HepG2 (cell line): ENCODE measurements at regions not wholly inside any gene's neighbourhood (a gene's known extent, or its start where the extent isn't known, plus 50 kb on each side); places are given as distances from the start of the nearest gene placed in this dataset.

Experiments
- BCL6 ChIP-seq: IDR thresholded peaks from 2 replicates; pipeline ENCODE4 v1.6.1; 2016; ENCODE audit warnings: missing genetic modification reagents, missing compliant biosample characterization
- CBFB ChIP-seq: sonication (generic); formaldehyde crosslinking; IDR thresholded peaks from 2 replicates; pipeline ENCODE4 v1.4.0; 2020; ENCODE audit warnings: missing genetic modification reagents
- ELF1 ChIP-seq: sonication (generic); formaldehyde crosslinking; IDR thresholded peaks from 2 replicates; pipeline ENCODE4 v1.4.0; 2020; ENCODE audit warnings: missing genetic modification reagents
- FOXC1 ChIP-seq: sonication (generic); formaldehyde crosslinking; IDR thresholded peaks from 2 replicates; pipeline ENCODE4 v1.8.0; 2022; ENCODE audit warnings: mild to moderate bottlenecking, missing genetic modification reagents, borderline replicate concordance
- FOXJ3 ChIP-seq: sonication (generic); formaldehyde crosslinking; IDR thresholded peaks from 2 replicates; pipeline ENCODE4 v1.4.0; 2020; ENCODE audit warnings: missing genetic modification reagents, mild to moderate bottlenecking, borderline replicate concordance
- HOXD1 ChIP-seq: sonication (generic); formaldehyde crosslinking; IDR thresholded peaks from 2 replicates; pipeline ENCODE4 v1.5.0; 2020; ENCODE audit warnings: missing genetic modification reagents
- RBM22 ChIP-seq: fragments of 200-400 bp; formaldehyde crosslinking; optimal IDR thresholded peaks from 2 replicates; pipeline ENCODE3; 2017; ENCODE audit warnings: mild to moderate bottlenecking, low read length, moderate library complexity
- SOX6 ChIP-seq, 2 experiments: fragments of 450-650 bp in 1 of 2; sonication (generic) in 1 of 2; formaldehyde crosslinking in 1 of 2; IDR thresholded peaks; 2 replicates each; pipeline versions ENCODE4 v1.4.0 to v1.6.1; 2017 to 2020; ENCODE audit warnings: antibody characterized with exemption in 1 of 2, mild to moderate bottlenecking in 1 of 2, missing genetic modification reagents in 1 of 2
- ZBTB7B ChIP-seq: sonication (generic); formaldehyde crosslinking; IDR thresholded peaks from 2 replicates; pipeline ENCODE4 v1.4.0; 2020; ENCODE audit warnings: missing genetic modification reagents
- ZNF121 ChIP-seq: sonication (generic); formaldehyde crosslinking; IDR thresholded peaks from 2 replicates; pipeline ENCODE4 v1.5.0; 2020; ENCODE audit warnings: mild to moderate bottlenecking, missing genetic modification reagents
- ZNF335 ChIP-seq: sonication (generic); formaldehyde crosslinking; IDR thresholded peaks from 2 replicates; pipeline ENCODE4 v1.4.0; 2020; ENCODE audit warnings: missing genetic modification reagents
- TF ChIP-seq, protein P1 (sequence below): sonication (generic); formaldehyde crosslinking; IDR thresholded peaks from 2 replicates; pipeline ENCODE4 v1.4.0; 2020; ENCODE audit warnings: missing genetic modification reagents, borderline replicate concordance
- TF ChIP-seq, protein P2 (sequence below): sonication (generic); formaldehyde crosslinking; conservative IDR thresholded peaks from 2 replicates; pipeline ENCODE4 v1.8.0; 2022; ENCODE audit warnings: mild to moderate bottlenecking, moderate library complexity, missing genetic modification reagents
- TF ChIP-seq, protein P3 (sequence below): sonication (generic); formaldehyde crosslinking; IDR thresholded peaks from 2 replicates; pipeline ENCODE4 v1.4.0; 2020; ENCODE audit warnings: mild to moderate bottlenecking, missing genetic modification reagents
- TF ChIP-seq, protein P4 (sequence below): sonication (generic); formaldehyde crosslinking; IDR thresholded peaks from 2 replicates; pipeline ENCODE4 v1.9.0; 2021; ENCODE audit warnings: mild to moderate bottlenecking, missing genetic modification reagents
- TF ChIP-seq, protein P5 (sequence below): sonication (generic); formaldehyde crosslinking; IDR thresholded peaks from 2 replicates; pipeline ENCODE4 v1.5.0; 2020; ENCODE audit warnings: missing genetic modification reagents, mild to moderate bottlenecking, borderline replicate concordance

DNA sequence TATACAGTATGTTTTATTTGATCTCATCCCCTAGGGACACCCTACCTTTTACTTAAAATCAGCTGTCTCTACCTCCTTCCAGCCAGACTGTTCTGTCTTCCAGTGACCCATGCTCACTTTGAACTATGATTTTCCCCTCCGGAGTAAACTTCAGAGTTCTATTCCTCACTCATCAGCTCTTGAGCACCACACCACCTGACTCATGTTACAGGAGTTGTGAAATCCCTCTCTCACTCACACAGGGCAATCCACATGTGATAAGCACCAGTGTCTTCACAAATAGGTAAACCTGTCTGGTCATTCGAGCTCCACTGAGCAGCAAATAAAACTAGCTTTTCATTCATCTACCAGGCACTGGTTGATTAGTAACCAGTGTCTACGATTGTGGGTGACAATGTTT lies 177.3 kb upstream of the BMP4 start (continued):
- TF ChIP-seq, protein P1, sequence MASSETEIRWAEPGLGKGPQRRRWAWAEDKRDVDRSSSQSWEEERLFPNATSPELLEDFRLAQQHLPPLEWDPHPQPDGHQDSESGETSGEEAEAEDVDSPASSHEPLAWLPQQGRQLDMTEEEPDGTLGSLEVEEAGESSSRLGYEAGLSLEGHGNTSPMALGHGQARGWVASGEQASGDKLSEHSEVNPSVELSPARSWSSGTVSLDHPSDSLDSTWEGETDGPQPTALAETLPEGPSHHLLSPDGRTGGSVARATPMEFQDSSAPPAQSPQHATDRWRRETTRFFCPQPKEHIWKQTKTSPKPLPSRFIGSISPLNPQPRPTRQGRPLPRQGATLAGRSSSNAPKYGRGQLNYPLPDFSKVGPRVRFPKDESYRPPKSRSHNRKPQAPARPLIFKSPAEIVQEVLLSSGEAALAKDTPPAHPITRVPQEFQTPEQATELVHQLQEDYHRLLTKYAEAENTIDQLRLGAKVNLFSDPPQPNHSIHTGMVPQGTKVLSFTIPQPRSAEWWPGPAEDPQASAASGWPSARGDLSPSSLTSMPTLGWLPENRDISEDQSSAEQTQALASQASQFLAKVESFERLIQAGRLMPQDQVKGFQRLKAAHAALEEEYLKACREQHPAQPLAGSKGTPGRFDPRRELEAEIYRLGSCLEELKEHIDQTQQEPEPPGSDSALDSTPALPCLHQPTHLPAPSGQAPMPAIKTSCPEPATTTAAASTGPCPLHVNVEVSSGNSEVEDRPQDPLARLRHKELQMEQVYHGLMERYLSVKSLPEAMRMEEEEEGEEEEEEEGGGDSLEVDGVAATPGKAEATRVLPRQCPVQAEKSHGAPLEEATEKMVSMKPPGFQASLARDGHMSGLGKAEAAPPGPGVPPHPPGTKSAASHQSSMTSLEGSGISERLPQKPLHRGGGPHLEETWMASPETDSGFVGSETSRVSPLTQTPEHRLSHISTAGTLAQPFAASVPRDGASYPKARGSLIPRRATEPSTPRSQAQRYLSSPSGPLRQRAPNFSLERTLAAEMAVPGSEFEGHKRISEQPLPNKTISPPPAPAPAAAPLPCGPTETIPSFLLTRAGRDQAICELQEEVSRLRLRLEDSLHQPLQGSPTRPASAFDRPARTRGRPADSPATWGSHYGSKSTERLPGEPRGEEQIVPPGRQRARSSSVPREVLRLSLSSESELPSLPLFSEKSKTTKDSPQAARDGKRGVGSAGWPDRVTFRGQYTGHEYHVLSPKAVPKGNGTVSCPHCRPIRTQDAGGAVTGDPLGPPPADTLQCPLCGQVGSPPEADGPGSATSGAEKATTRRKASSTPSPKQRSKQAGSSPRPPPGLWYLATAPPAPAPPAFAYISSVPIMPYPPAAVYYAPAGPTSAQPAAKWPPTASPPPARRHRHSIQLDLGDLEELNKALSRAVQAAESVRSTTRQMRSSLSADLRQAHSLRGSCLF = no peak
- TF ChIP-seq ZBTB7B (peak; percentile 58; the same call in 1 of the 2 replicates), BCL6 (CRISPR knock-in tag) (peak; percentile 91), ZNF121 (CRISPR knock-in tag) (no peak), FOXC1 (CRISPR knock-in tag) (0 out of 2 replicates have a peak, but pooled peaks have one; percentile 43), RBM22 (no peak), SOX6 (IDR thresholded peaks at IDR 0.05) (no peak), SOX6 (CRISPR knock-in tag; IDR thresholded peaks at IDR 0.05) (peak; percentile 96), FOXJ3 (CRISPR knock-in tag) (peak; percentile 83; the same call in 1 of the 2 replicates), HOXD1 (CRISPR knock-in tag) (0 out of 2 replicates have a peak, but pooled peaks have one; percentile 72), ELF1 (CRISPR knock-in tag) (peak; percentile 50; the same call in 1 of the 2 replicates), ZNF335 (CRISPR knock-in tag) (peak; percentile 21; the same call in 1 of the 2 replicates), CBFB (CRISPR knock-in tag) (peak; percentile 37; the same call in 1 of the 2 replicates)
- TF ChIP-seq, protein P2, sequence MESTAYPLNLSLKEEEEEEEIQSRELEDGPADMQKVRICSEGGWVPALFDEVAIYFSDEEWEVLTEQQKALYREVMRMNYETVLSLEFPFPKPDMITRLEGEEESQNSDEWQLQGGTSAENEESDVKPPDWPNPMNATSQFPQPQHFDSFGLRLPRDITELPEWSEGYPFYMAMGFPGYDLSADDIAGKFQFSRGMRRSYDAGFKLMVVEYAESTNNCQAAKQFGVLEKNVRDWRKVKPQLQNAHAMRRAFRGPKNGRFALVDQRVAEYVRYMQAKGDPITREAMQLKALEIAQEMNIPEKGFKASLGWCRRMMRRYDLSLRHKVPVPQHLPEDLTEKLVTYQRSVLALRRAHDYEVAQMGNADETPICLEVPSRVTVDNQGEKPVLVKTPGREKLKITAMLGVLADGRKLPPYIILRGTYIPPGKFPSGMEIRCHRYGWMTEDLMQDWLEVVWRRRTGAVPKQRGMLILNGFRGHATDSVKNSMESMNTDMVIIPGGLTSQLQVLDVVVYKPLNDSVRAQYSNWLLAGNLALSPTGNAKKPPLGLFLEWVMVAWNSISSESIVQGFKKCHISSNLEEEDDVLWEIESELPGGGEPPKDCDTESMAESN = peak; percentile 74; the same call in 1 of the 2 replicates
- TF ChIP-seq, protein P3, sequence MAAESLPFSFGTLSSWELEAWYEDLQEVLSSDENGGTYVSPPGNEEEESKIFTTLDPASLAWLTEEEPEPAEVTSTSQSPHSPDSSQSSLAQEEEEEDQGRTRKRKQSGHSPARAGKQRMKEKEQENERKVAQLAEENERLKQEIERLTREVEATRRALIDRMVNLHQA (CRISPR knock-in tag) = no peak
- TF ChIP-seq, protein P4, sequence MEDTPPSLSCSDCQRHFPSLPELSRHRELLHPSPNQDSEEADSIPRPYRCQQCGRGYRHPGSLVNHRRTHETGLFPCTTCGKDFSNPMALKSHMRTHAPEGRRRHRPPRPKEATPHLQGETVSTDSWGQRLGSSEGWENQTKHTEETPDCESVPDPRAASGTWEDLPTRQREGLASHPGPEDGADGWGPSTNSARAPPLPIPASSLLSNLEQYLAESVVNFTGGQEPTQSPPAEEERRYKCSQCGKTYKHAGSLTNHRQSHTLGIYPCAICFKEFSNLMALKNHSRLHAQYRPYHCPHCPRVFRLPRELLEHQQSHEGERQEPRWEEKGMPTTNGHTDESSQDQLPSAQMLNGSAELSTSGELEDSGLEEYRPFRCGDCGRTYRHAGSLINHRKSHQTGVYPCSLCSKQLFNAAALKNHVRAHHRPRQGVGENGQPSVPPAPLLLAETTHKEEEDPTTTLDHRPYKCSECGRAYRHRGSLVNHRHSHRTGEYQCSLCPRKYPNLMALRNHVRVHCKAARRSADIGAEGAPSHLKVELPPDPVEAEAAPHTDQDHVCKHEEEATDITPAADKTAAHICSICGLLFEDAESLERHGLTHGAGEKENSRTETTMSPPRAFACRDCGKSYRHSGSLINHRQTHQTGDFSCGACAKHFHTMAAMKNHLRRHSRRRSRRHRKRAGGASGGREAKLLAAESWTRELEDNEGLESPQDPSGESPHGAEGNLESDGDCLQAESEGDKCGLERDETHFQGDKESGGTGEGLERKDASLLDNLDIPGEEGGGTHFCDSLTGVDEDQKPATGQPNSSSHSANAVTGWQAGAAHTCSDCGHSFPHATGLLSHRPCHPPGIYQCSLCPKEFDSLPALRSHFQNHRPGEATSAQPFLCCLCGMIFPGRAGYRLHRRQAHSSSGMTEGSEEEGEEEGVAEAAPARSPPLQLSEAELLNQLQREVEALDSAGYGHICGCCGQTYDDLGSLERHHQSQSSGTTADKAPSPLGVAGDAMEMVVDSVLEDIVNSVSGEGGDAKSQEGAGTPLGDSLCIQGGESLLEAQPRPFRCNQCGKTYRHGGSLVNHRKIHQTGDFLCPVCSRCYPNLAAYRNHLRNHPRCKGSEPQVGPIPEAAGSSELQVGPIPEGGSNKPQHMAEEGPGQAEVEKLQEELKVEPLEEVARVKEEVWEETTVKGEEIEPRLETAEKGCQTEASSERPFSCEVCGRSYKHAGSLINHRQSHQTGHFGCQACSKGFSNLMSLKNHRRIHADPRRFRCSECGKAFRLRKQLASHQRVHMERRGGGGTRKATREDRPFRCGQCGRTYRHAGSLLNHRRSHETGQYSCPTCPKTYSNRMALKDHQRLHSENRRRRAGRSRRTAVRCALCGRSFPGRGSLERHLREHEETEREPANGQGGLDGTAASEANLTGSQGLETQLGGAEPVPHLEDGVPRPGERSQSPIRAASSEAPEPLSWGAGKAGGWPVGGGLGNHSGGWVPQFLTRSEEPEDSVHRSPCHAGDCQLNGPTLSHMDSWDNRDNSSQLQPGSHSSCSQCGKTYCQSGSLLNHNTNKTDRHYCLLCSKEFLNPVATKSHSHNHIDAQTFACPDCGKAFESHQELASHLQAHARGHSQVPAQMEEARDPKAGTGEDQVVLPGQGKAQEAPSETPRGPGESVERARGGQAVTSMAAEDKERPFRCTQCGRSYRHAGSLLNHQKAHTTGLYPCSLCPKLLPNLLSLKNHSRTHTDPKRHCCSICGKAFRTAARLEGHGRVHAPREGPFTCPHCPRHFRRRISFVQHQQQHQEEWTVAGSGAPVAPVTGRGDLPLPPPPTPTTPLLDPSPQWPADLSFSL (CRISPR knock-in tag) = no peak
- TF ChIP-seq, protein P5, sequence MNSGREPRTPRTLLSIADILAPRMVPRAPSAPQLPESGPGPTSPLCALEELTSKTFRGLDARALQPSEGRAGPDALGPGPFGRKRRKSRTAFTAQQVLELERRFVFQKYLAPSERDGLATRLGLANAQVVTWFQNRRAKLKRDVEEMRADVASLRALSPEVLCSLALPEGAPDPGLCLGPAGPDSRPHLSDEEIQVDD (CRISPR knock-in tag) = no peak
